ENCODE measurements at regions not wholly inside any gene's neighbourhood (a gene's known extent, or its start where the extent isn't known, plus 50 kb on each side); places are given as distances from the start of the nearest gene placed in this dataset.

DNA sequence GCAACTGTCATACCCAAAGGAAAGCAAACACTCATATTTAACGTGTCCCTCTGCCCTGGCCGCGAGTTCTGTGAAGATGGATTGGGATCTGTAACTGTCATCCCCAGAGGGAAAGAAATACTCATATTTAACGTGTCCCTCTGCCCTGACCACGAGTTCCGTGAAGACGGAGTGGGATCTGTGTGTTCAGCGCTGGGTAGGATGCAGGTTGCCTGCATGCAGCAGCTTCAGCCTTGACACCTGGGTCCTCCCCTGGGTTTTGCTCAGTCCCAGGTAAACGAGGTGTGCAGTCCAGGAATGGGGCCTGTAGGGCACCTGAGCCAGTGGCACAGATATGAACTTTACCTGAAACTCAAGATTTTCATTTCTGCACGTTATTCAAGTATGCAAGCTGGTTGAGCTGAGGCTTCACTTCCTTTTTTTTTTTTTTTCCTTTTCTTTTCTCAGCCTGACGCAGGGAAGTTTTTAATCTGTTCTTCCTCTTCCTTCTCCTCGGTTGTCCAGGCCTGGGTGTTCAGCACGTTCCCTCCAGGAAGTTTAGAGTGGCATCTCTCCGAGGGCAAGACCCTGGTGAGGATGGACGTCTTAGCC, 159.0 kb upstream of the SHH start:
- H3K27me3 Mint-ChIP-seq, result no peaks in the 10 kb centered on the region
- DNase-seq (no peak), ATAC-seq (ENCODE audit: low read depth) (no peak)
- H3K9me3 Mint-ChIP-seq, result peaks cover 3% of the 10 kb centered on the region
- POLR2A ChIA-PET, result no interaction called here
- CTCF ChIA-PET, result no interaction called here
- TF ChIP-seq, protein P1, sequence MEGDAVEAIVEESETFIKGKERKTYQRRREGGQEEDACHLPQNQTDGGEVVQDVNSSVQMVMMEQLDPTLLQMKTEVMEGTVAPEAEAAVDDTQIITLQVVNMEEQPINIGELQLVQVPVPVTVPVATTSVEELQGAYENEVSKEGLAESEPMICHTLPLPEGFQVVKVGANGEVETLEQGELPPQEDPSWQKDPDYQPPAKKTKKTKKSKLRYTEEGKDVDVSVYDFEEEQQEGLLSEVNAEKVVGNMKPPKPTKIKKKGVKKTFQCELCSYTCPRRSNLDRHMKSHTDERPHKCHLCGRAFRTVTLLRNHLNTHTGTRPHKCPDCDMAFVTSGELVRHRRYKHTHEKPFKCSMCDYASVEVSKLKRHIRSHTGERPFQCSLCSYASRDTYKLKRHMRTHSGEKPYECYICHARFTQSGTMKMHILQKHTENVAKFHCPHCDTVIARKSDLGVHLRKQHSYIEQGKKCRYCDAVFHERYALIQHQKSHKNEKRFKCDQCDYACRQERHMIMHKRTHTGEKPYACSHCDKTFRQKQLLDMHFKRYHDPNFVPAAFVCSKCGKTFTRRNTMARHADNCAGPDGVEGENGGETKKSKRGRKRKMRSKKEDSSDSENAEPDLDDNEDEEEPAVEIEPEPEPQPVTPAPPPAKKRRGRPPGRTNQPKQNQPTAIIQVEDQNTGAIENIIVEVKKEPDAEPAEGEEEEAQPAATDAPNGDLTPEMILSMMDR (IDR thresholded peaks at IDR 0.05), result no peak
- intact Hi-C loops (cut with micrococcal nuclease), result no loop called here
- H3K4me3 Mint-ChIP-seq, result no peak overlapping the region
- no peaks in the 10 kb centered on the region for H3K4me1 Mint-ChIP-seq
- H3K27ac Mint-ChIP-seq, result no peak overlapping the region
- H3K36me3 Mint-ChIP-seq (ENCODE audit: low read depth), result no peaks in the 10 kb centered on the region

DNA sequence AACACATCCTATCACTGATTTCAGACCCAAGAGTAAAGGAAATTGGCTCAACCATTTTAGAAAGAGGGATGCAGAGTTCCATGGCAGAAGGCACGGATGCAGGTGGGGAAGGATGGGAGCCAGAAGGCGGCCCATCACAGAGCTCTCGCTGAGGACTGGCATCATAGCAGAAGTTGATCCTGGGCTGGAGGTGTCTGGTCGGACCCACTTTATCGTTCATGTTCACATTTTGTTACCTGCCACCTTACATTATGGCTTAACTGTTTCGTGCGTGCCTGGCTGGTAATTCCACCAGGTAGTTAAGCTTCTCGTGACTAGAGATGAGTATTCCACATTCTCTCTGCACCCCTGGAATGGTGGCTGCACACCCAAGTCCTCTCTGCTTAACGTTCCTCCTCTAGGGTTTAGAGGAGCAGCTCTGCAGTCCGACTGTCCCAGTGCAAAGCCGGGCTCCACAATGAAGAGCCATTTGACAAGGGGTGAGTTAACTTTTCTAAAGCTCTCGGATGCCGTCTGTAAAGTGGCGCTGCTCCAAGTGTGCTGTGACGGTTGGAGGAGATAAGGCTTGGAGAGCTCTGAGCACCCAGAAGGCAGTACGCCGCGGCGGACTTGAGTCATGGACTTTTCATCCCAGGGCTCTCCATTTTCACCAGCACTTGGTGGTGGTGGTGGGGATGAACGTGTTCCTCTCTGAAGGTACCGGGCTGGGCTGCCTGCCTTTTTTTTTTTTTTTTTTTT, 157.1 kb upstream of the SHH start:
- DNase-seq, result no peak
- no peak for ATAC-seq (ENCODE audit: low read depth)
- H3K9me3 Mint-ChIP-seq, result peaks cover 3% of the 10 kb centered on the region
- H3K36me3 Mint-ChIP-seq (ENCODE audit: low read depth), result no peaks in the 10 kb centered on the region
- intact Hi-C loops (cut with micrococcal nuclease), result no loop called here
- H3K4me1 Mint-ChIP-seq, result no peaks in the 10 kb centered on the region
- CTCF ChIA-PET, result no interaction called here
- TF ChIP-seq, protein P1 (IDR thresholded peaks at IDR 0.05), result no peak
- no peak overlapping the region for H3K4me3 Mint-ChIP-seq
- POLR2A ChIA-PET, result interaction anchor here (0.7 kb wide), 1 partner anchor 73 kb away, joined by 7 read pairs; no protein-coding TSS in a partner anchor
- no peaks in the 10 kb centered on the region for H3K27me3 Mint-ChIP-seq
- H3K27ac Mint-ChIP-seq, result no peak overlapping the region

DNA sequence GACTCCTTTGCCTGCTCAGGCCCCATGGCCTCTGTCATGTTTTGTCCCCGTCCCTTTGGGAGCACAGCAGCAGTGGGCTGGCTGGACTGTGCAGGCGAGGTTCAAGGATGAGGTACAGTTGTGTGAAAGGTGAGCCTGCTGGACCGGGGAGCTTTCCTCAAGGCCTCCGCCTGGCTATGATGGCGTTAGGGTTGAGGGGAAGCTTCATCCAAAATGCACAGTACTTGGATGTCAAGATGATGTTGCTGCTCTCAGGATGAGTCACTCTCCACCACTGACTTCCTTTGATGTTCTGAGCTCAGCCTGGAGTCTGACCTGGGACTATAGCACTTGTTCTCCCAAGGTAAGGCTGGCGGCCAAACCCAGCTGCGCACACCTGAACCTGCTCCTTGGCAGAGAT, 152.7 kb upstream of the SHH start:
- H3K27me3 Mint-ChIP-seq, result no peaks in the 10 kb centered on the region
- TF ChIP-seq, protein P1 (IDR thresholded peaks at IDR 0.05), result no peak
- no peaks in the 10 kb centered on the region for H3K4me1 Mint-ChIP-seq
- no peak for ATAC-seq (ENCODE audit: low read depth)
- ChIA-PET POLR2A (no interaction called here), CTCF (no interaction called here)
- DNase-seq, result no peak
- intact Hi-C loops (cut with micrococcal nuclease), result no loop called here
- no peak overlapping the region for H3K4me3 Mint-ChIP-seq
- peaks cover 3% of the 10 kb centered on the region for H3K9me3 Mint-ChIP-seq
- H3K36me3 Mint-ChIP-seq (ENCODE audit: low read depth), result no peaks in the 10 kb centered on the region
- H3K27ac Mint-ChIP-seq, result no peak overlapping the region

DNA sequence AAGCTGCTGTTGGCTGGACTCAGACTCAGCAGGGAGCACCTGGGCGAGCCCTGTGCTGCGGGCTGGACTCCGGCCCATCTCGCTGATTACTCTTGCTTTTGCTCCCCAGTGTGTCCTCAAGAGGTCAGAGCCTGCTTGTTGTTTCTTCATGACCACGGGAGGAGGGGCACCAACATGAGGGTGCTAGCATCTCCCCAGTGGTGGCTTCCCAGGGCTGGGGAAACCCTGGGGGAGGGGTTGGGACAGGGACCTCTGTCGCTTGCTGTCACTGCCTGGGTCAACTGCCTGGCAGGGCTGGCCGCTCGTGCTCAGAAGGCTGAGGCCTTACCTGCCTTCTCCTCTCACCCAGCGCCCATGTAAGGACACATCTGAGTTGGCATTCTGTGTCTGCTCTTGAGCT, 152.3 kb upstream of the SHH start:
- ATAC-seq (ENCODE audit: low read depth), result no peak
- Mint-ChIP-seq H3K4me1 (no peaks in the 10 kb centered on the region), H3K9me3 (peaks cover 3% of the 10 kb centered on the region)

DNA sequence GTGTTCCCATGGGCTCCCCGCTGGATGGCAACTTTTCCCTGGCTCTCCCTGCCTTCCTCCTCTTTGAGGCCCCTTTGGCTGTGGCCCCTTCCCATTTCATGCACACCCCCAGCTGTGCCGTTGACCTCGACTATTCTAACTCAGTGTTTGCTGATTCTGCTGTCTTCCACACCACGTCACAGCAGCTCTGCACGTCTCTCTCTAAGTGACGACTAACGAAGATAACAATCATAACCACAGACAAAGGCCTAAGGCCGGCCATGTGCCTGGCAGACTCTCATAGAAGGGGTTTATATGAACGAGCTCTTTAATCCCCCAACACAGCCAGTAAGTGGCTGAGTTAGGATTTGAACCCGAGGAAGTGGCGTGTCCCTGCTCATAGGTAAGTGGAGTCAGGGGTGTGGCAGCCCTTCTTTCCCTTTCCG, 151.5 kb upstream of the SHH start:
- Mint-ChIP-seq H3K4me3 (no peak overlapping the region), H3K4me1 (no peaks in the 10 kb centered on the region), H3K36me3 (ENCODE audit: low read depth) (no peaks in the 10 kb centered on the region), H3K27ac (no peak overlapping the region), H3K9me3 (peaks cover 3% of the 10 kb centered on the region), H3K27me3 (no peaks in the 10 kb centered on the region)
- ATAC-seq (ENCODE audit: low read depth) (no peak), DNase-seq (no peak)
- intact Hi-C loops (cut with micrococcal nuclease), result no loop called here
- ChIA-PET POLR2A (no interaction called here), CTCF (no interaction called here)
- TF ChIP-seq, protein P1 (IDR thresholded peaks at IDR 0.05), result no peak

More for the DNA sequence above, 152.3 kb upstream of the SHH start:
- H3K36me3 Mint-ChIP-seq (ENCODE audit: low read depth), result no peaks in the 10 kb centered on the region
- no peak overlapping the region for H3K4me3 Mint-ChIP-seq
- ChIA-PET POLR2A (no interaction called here), CTCF (no interaction called here)
- no peaks in the 10 kb centered on the region for H3K27me3 Mint-ChIP-seq
- TF ChIP-seq, protein P1 (IDR thresholded peaks at IDR 0.05), result no peak
- DNase-seq, result no peak
- intact Hi-C loops (cut with micrococcal nuclease), result no loop called here
- no peak overlapping the region for H3K27ac Mint-ChIP-seq

Measured in activated B cell treated with CpG ODN at 0.5 μM for 24 hours (primary cell).